GM21390 (cell line): ENCODE measurements at regions not wholly inside any gene's neighbourhood (a gene's known extent, or its start where the extent isn't known, plus 50 kb on each side); places are given as distances from the start of the nearest gene placed in this dataset.
"Not testable (repeated sequence)": the region's sequence is repeated elsewhere in the genome, so short reads cannot be mapped to it uniquely, and the experiment has no call there.

Experiments used
- ATAC-seq: cut with Tn5 transposase; IDR thresholded peaks from one replicate; pipeline ENCODE4 v1.9.1; 2021; ENCODE audit not compliant: unreplicated experiment

- ATAC-seq: no peak
These were observed 340.2 kb downstream of the HACE1 start for GRCh38 chr6:104519566-104519965.

- no peak for ATAC-seq
These were observed 350.4 kb downstream of the HACE1 start for GRCh38 chr6:104509355-104509754.

- no peak for ATAC-seq
These were observed 353.3 kb downstream of the HACE1 start for GRCh38 chr6:104506429-104506828.

DNA sequence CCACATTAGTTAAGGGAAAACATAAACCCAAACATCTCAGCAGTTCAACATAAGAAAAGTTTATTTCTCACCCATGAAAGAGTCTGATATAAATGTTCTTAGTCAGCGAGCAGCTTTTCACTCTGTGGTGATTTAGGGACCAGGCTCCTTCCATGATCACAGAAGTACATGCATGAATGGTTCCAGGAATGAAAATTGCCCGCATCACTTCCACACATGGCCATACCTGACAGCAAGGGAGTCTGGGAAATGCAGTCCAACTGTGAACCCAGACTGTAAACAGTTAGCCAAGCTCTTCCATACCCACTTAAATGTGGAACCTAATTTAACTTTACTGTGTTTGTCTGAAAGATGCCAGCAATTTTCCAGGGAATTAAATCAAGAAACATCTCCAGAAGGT lies 353.9 kb downstream of the HACE1 start:
- ATAC-seq: no peak

DNA sequence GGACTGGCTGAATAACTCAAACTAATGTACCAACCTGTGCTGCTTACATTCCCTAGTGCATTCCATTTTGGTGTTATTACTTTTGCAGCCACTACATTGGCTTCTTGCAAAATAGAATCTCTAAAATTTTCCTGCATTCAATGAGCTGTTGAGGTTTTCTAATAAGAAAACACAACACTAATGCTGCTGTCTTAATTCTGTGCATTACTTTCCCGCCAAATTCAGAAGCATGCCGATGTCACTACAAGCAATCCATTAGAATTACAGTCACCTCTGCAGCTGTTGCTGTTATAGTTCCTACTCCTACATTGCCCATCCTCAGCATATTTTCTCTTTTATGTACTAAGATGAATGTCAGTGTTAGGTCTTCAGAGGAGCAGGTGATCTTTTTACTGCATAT lies 359.5 kb downstream of the HACE1 start:
- no peak for ATAC-seq

- no peak for ATAC-seq
These were observed 373.7 kb downstream of the HACE1 start for GRCh38 chr6:104486035-104486434.

- no peak for ATAC-seq
These were observed 375.1 kb downstream of the HACE1 start for GRCh38 chr6:104484626-104485025.

DNA sequence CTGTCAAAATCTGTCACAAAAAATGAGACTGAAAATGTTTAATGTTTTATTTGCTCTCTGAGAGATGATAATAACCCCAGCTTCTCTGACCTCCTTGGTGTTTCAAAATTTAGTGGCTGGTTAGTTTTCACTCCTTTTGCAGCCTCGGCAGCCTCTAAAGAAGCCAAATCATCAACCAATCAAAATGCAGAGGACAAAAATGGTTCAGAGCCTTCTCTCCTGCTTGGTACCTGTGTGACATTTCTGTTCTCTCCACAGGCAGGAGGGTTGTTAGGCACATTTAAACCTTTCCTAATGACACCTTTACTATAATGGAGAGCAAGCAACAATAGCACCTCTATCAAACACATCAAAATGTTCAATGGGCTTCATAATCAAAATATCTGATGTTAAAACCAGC lies 375.5 kb downstream of the HACE1 start:
- ATAC-seq: no peak

- no peak for ATAC-seq
These were observed 376.4 kb downstream of the HACE1 start for GRCh38 chr6:104483225-104483834.

GRCh38 chr6:104477569-104477968 lies 382.1 kb downstream of the HACE1 start:
- ATAC-seq: no peak

DNA sequence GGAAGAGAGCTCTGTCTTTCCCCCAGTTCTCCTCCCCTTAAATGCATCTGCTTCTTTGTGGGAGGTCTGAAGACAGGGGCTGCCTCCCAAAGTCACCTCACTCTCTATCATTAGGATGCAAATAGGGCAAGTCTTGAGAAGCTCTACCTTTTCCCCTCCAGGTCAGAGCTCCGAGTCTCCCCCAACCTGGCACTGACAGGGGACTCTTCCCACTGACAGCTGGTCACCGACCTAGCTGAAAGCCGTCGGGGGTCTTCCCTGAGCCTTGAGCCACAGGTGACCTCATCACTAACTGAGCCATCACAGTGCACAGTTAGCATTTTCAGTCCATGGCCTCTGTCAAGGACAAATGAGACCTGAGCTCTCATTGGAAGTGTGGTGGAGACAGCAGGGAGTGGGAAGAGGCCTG lies 386.7 kb downstream of the HACE1 start:
- ATAC-seq: no peak

GRCh38 chr6:104472021-104472901 lies 387.5 kb downstream of the HACE1 start:
- ATAC-seq: no peak

DNA sequence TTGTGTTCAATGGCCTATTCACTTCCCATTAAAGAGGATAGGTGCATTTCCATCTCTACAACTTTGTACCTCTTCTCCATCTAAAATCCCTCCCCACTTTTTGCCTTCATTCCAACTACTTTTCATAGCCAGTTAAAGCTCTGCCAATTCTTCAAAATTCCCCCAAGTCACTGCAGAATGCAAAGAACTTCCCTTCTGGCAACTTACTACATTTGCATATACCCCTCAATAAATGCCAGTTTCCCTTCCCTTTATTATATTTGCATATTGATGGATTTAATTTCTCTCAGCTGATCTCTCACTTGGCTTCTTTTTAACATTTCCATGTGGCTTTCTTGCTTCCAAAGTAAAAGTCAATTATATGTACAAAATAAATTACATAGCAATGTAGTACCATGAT lies 393.4 kb downstream of the HACE1 start:
- ATAC-seq: no peak

DNA sequence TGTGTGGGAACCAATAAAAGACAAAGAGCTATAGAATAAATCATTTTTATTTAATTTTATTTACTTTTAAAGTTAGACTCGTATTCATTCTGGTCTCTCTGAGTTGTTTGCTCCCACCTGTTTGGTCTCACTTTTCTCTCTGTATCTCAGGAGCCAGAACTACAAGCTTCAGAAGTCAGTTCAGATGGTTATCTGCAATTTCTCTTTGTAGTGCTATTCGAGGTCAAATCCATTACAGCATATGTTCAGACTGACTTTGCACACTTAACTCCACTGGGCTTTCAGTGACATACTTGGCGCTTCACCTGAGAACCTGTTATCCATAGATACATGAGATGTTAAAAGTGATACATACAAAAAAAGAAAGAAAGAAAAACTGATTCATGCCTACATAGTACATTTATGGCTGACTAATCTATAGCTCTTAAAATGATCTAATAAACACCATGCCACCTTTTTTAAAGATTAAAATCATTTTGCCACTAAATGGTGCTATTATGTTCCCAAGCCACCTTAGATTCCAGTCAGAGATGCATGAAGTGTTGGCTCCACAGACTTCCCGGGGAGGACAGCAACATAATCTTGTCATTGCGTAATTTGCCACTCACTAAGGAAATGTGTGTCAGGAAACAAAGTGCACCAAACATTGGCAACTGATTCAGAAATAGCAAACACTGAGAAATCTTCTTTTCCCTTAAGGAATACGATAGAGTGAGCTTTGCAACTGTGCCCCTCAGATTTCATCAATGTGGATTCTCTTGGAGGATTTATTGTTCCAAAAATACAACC lies 396.7 kb downstream of the HACE1 start:
- no peak for ATAC-seq

- ATAC-seq: peak; percentile 59
These were observed 398.8 kb downstream of the HACE1 start for GRCh38 chr6:104460738-104461483.

DNA sequence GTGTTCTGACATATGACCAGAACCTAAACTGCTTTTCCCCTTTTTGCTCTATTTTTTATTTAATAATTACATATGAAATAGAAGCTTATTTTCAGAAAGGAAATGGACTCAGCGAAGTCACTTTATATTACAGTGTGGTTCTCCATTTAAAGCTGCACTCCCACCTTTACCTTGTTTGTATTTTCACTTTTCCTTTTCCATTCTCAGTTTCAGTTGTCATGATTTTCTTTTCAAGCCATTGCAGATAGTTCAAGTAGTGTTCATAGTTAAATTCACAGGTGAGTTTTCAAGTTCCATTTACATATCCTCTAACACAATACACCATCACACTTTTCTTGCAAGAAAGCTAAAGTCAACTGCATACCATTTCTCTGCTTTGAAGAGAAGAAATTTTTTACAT lies 400.2 kb downstream of the HACE1 start:
- peak; percentile 92 for ATAC-seq

DNA sequence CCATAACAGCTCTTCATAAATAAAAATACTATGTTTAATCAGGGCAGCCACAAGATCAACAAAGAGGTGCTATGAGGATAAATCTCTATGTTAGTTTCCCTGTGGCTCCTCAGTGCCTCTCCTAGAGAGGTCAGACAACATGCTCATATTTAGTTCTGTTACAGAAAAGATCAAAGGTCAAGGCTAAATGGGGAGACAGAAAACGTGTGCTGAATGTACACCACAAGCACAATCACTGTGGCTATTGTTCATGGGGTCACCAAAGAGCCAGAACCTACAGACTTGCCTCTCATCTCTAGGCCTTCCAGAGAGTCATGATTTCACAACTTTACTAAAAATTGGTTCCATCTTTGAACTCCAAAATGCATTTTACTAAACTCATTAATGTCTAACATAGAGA lies 409.8 kb downstream of the HACE1 start:
- no peak for ATAC-seq

- not testable (repeated sequence) for ATAC-seq
These were observed 413.3 kb downstream of the HACE1 start for GRCh38 chr6:104446101-104447080.

DNA sequence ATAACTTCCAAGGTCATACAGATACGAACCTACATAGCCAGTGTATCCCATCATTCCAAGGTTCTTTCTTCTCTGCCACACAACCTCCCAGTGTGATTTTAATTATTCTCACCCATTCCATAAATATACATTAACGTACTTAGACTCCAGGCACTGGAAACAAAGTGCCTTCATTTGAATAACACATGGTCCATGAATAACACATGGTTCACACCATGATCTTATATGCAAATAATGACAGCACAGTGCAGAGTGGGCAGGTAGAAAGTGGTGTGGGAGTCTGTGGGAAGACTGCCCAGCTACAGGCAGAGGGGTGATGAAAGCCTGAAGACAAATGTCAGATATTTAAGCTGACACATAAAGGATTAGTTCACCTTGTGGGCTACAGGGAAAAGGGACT lies 425.2 kb downstream of the HACE1 start:
- ATAC-seq: no peak

GRCh38 chr6:104431096-104431495 lies 428.6 kb downstream of the HACE1 start:
- peak; percentile 59 for ATAC-seq
